Astrocyte (in vitro differentiated cells and primary cell): ENCODE measurements at regions not wholly inside any gene's neighbourhood (a gene's known extent, or its start where the extent isn't known, plus 50 kb on each side); places are given as distances from the start of the nearest gene placed in this dataset.

ENCODE experiments used
- DNase-seq: peaks from one replicate; pipeline ENCODE4 v3.0.0-alpha.2; 2010; ENCODE audit warnings: low read depth
- FAIRE-seq: peaks from 2 replicates; lab custom pipeline; 2011; peaks lifted over from hg19 to GRCh38; lab: Jason Lieb, UNC
- H2AFZ ChIP-seq: 2 replicates; pipeline ENCODE4 v1.6.0; 2012; ENCODE audit warnings: low read depth, low read length, inconsistent platforms
- H3K27ac ChIP-seq: 2 replicates; pipeline ENCODE4 v1.5.1; 2011; ENCODE audit warnings: low read depth, low read length, inconsistent platforms
- H3K27me3 ChIP-seq: 2 replicates; pipeline ENCODE4 v1.6.0; 2011; ENCODE audit warnings: low read length, inconsistent platforms; ENCODE audit not compliant: insufficient read depth
- H3K36me3 ChIP-seq: 2 replicates; pipeline ENCODE4 v1.5.1; 2011; ENCODE audit warnings: low read length, inconsistent platforms; ENCODE audit not compliant: insufficient read depth
- H3K4me1 ChIP-seq: 2 replicates; pipeline ENCODE4 v1.5.1; 2011; ENCODE audit warnings: low read length, inconsistent platforms; ENCODE audit not compliant: insufficient read depth
- H3K4me2 ChIP-seq: 2 replicates; pipeline ENCODE4 v1.6.0; 2012; ENCODE audit warnings: low read length, inconsistent platforms
- H3K4me3 ChIP-seq: 2 replicates; pipeline ENCODE4 v1.5.1; 2011; ENCODE audit warnings: low read depth, mild to moderate bottlenecking, low read length, inconsistent platforms; ENCODE audit not compliant: insufficient read depth
- H3K79me2 ChIP-seq: 2 replicates; pipeline ENCODE4 v1.6.0; 2012; ENCODE audit warnings: mild to moderate bottlenecking, low read length, inconsistent platforms; ENCODE audit not compliant: insufficient read depth
- H3K9ac ChIP-seq: 2 replicates; pipeline ENCODE4 v1.6.0; 2012; ENCODE audit warnings: mild to moderate bottlenecking, low read length, inconsistent platforms
- H3K9me3 ChIP-seq: 2 replicates; pipeline ENCODE4 v1.5.1; 2012; ENCODE audit warnings: low read depth, mild to moderate bottlenecking, low read length, inconsistent platforms; ENCODE audit not compliant: insufficient read depth
- H4K20me1 ChIP-seq: 2 replicates; pipeline ENCODE4 v1.6.0; 2012; ENCODE audit warnings: low read length, inconsistent platforms; ENCODE audit not compliant: insufficient read depth
- H3K27ac Mint-ChIP-seq: one replicate; pipeline ENCODE4 v1.8.0; 2021; ENCODE audit warnings: mild to moderate bottlenecking, mixed read lengths; ENCODE audit not compliant: unreplicated experiment
- H3K27me3 Mint-ChIP-seq: one replicate; pipeline ENCODE4 v1.8.0; 2021; ENCODE audit warnings: low read depth, mixed read lengths; ENCODE audit not compliant: unreplicated experiment
- H3K36me3 Mint-ChIP-seq: one replicate; pipeline ENCODE4 v1.8.0; 2021; ENCODE audit warnings: low read depth, mixed read lengths; ENCODE audit not compliant: unreplicated experiment
- H3K4me1 Mint-ChIP-seq: one replicate; pipeline ENCODE4 v1.8.0; 2021; ENCODE audit warnings: low read depth, mixed read lengths; ENCODE audit not compliant: unreplicated experiment
- H3K4me3 Mint-ChIP-seq: one replicate; pipeline ENCODE4 v1.8.0; 2021; ENCODE audit warnings: mild to moderate bottlenecking, moderate library complexity, mixed read lengths; ENCODE audit not compliant: unreplicated experiment
- H3K9me3 Mint-ChIP-seq: one replicate; pipeline ENCODE4 v1.8.0; 2021; ENCODE audit warnings: mild to moderate bottlenecking, mixed read lengths; ENCODE audit not compliant: unreplicated experiment
- CTCF ChIP-seq: IDR thresholded peaks from 2 replicates; pipeline ENCODE4 v1.5.1; 2011; ENCODE audit warnings: low read depth, mild to moderate bottlenecking, inconsistent platforms, low read length, moderate library complexity; ENCODE audit not compliant: insufficient read depth
- EZH2 ChIP-seq: IDR thresholded peaks from 2 replicates; pipeline ENCODE4 v1.6.1; 2012; ENCODE audit warnings: mild to moderate bottlenecking, low read length, inconsistent platforms; ENCODE audit not compliant: insufficient read depth

DNA sequence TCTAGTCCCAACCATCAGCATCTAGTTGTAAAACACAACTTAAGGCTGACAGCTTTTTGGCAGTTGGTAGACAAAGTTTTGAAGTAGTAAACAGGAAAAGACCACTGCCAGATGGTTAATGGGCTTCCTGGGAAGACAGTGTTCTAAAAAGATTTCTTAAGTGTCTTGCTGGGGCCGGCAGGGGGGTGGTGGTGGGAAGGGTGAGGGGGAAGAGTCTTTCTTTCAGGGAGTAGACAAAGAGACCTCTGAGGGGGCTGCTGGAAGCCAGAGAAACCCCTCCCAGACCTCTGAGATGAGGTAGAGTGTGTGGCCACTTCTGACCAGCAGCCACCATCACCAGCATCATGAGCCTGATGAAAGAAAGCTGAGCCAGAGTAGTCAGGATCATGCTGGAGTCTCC, 784.9 kb downstream of the TENT5A start:
- no peaks in the 10 kb centered on the region for H3K4me1 Mint-ChIP-seq
- H3K36me3 Mint-ChIP-seq = no peaks in the 10 kb centered on the region
- Histone ChIP-seq H3K27me3 (no peaks in the 10 kb centered on the region), H3K4me2 (no peak overlapping the region), H2AFZ (no peak overlapping the region), H3K4me1 (no peaks in the 10 kb centered on the region), H3K36me3 (no peaks in the 10 kb centered on the region), H3K9ac (no peak overlapping the region), H3K27ac (no peak overlapping the region), H3K9me3 (no peaks in the 10 kb centered on the region), H3K4me3 (no peak overlapping the region), H3K79me2 (no peaks in the 10 kb centered on the region), H4K20me1 (no peaks in the 10 kb centered on the region)
- H3K9me3 Mint-ChIP-seq = no peaks in the 10 kb centered on the region
- no peak overlapping the region for H3K4me3 Mint-ChIP-seq
- H3K27ac Mint-ChIP-seq = no peak overlapping the region
- no peak for FAIRE-seq
- TF ChIP-seq CTCF (no peak), EZH2 (no peak)
- no peak for DNase-seq
- no peaks in the 10 kb centered on the region for H3K27me3 Mint-ChIP-seq

DNA sequence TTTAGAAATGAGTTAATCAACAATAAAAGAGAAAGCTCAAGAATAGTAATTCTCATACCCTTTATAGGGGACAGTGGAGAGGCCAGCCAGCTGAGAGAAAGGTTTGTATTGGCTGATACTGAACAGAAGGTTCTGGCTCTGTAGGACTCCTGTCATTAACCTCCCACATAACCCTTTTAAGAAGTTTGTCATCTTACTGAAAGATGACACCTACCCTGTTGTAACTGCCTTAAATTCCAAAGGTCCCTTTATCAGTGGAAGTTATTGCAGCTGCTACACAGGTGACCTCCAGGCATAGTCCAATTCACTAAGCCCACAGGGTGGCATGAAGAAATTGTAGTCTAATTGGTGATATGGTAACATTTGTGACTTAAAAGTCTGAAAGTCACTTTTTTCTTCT, 790.1 kb downstream of the TENT5A start:
- Histone ChIP-seq H3K79me2 (no peaks in the 10 kb centered on the region), H3K27ac (no peak overlapping the region), H3K9me3 (no peaks in the 10 kb centered on the region), H4K20me1 (no peaks in the 10 kb centered on the region), H2AFZ (no peak overlapping the region), H3K9ac (no peak overlapping the region), H3K4me3 (no peak overlapping the region), H3K4me1 (no peaks in the 10 kb centered on the region), H3K36me3 (no peaks in the 10 kb centered on the region), H3K4me2 (no peak overlapping the region), H3K27me3 (no peaks in the 10 kb centered on the region)
- Mint-ChIP-seq H3K4me3 (no peak overlapping the region), H3K27ac (no peak overlapping the region), H3K4me1 (no peaks in the 10 kb centered on the region), H3K9me3 (no peaks in the 10 kb centered on the region), H3K36me3 (no peaks in the 10 kb centered on the region), H3K27me3 (no peaks in the 10 kb centered on the region)
- TF ChIP-seq EZH2 (no peak), CTCF (no peak)
- no peak for FAIRE-seq
- no peak for DNase-seq

- FAIRE-seq = no peak
- Histone ChIP-seq H3K79me2 (no peaks in the 10 kb centered on the region), H3K9ac (no peak overlapping the region), H2AFZ (no peak overlapping the region), H3K4me1 (no peaks in the 10 kb centered on the region), H3K4me2 (no peak overlapping the region), H3K27me3 (no peaks in the 10 kb centered on the region), H3K4me3 (no peak overlapping the region), H3K9me3 (no peaks in the 10 kb centered on the region), H4K20me1 (no peaks in the 10 kb centered on the region), H3K27ac (no peak overlapping the region), H3K36me3 (no peaks in the 10 kb centered on the region)
- DNase-seq = no peak
- Mint-ChIP-seq H3K36me3 (no peaks in the 10 kb centered on the region), H3K27me3 (no peaks in the 10 kb centered on the region), H3K9me3 (no peaks in the 10 kb centered on the region), H3K4me3 (no peak overlapping the region), H3K27ac (no peak overlapping the region), H3K4me1 (peaks cover 5% of the 10 kb centered on the region)
- TF ChIP-seq CTCF (no peak), EZH2 (no peak)
These were observed 791.3 kb downstream of the TENT5A start for GRCh38 chr6:80961166-80961565.
